Cardiac muscle cell (in vitro differentiated cells and primary cell): ENCODE measurements at regions not wholly inside any gene's neighbourhood (a gene's known extent, or its start where the extent isn't known, plus 50 kb on each side); places are given as distances from the start of the nearest gene placed in this dataset.

Source experiments
- DNase-seq, 2 donors: peaks; one replicate each; pipeline versions ENCODE4 v3.0.0 to v3.0.0-alpha.2; 2010 to 2017; ENCODE audit warnings: low read depth in 1 of 2, low spot score in 1 of 2
- H3K27ac ChIP-seq: fragments of 200-600 bp; sonication (generic); 2 replicates; pipeline ENCODE4 v1.5.1; 2016
- H3K27me3 ChIP-seq: fragments of 200-600 bp; sonication (generic); 2 replicates; pipeline ENCODE4 v1.6.0; 2016; ENCODE audit warnings: control low read depth
- H3K36me3 ChIP-seq: fragments of 200-600 bp; sonication (generic); 2 replicates; pipeline ENCODE4 v1.5.1; 2016; ENCODE audit warnings: control low read depth
- H3K4me1 ChIP-seq: fragments of 200-600 bp; sonication (generic); 2 replicates; pipeline ENCODE4 v1.8.1; 2017; ENCODE audit warnings: low read depth, mild to moderate bottlenecking, mixed run types
- H3K4me3 ChIP-seq: fragments of 200-600 bp; sonication (generic); 2 replicates; pipeline ENCODE4 v1.5.1; 2016; ENCODE audit warnings: mild to moderate bottlenecking
- H3K9me3 ChIP-seq: fragments of 200-600 bp; sonication (generic); 2 replicates; pipeline ENCODE4 v1.5.1; 2017; ENCODE audit warnings: low read depth, mild to moderate bottlenecking, control low read depth
- TF ChIP-seq, protein P1 (sequence below): IDR thresholded peaks from 2 replicates; pipeline ENCODE4 v1.5.1; 2012; ENCODE audit warnings: low read depth, mild to moderate bottlenecking, low read length

DNA sequence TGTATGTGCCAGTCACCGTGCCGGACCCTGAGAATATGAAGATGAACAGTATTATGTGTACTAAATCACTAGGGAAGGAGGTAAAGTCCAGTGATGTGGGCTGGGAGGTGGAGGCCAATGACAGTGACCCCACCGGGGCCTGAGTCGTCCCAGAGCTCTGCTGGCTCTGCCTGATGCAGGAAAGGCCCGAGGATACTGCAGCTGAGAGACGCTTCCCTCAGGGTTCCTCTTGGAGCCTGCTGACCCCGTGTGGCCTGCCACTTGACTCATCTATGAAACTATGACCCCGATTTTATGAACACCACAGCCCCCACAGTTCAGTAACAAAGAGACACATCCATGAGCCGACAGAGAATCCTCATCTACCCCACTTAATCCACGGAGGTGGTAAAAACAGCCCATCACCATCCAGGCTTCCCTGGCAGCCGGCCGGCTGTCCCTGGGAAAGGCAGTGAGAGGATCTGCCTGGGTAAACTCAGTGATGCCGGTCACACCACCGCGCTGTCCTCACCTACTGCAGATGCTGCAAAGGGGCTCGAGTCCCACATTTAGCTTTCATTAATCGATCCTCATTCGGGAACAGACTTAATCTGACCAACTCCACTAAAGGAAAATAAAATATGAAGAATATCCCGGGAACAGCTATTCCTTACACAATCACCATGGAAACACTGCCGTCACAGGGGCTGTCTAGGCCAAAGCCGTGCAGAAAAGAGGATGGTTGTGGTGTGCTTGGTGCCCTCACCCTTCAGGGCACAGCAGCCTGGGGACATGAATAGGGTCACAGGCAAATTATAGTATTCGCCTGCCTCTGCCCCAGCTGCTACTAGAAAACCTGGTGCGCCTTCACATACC lies 82.9 kb downstream of the ARRDC4 start:
- Histone ChIP-seq H3K4me3 (no peak overlapping the region), H3K4me1 (no peaks in the 10 kb centered on the region), H3K9me3 (no peaks in the 10 kb centered on the region), H3K36me3 (no peaks in the 10 kb centered on the region), H3K27ac (no peak overlapping the region), H3K27me3 (no peaks in the 10 kb centered on the region)
- TF ChIP-seq, protein P1, sequence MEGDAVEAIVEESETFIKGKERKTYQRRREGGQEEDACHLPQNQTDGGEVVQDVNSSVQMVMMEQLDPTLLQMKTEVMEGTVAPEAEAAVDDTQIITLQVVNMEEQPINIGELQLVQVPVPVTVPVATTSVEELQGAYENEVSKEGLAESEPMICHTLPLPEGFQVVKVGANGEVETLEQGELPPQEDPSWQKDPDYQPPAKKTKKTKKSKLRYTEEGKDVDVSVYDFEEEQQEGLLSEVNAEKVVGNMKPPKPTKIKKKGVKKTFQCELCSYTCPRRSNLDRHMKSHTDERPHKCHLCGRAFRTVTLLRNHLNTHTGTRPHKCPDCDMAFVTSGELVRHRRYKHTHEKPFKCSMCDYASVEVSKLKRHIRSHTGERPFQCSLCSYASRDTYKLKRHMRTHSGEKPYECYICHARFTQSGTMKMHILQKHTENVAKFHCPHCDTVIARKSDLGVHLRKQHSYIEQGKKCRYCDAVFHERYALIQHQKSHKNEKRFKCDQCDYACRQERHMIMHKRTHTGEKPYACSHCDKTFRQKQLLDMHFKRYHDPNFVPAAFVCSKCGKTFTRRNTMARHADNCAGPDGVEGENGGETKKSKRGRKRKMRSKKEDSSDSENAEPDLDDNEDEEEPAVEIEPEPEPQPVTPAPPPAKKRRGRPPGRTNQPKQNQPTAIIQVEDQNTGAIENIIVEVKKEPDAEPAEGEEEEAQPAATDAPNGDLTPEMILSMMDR = no peak
- DNase-seq = no peak

GRCh38 chr15:98051734-98052133 lies 91.2 kb downstream of the ARRDC4 start:
- Histone ChIP-seq H3K4me3 (no peak overlapping the region), H3K9me3 (no peaks in the 10 kb centered on the region), H3K36me3 (no peaks in the 10 kb centered on the region), H3K27me3 (no peaks in the 10 kb centered on the region), H3K4me1 (no peaks in the 10 kb centered on the region), H3K27ac (no peak overlapping the region)
- TF ChIP-seq, protein P1 = no peak
- no peak for DNase-seq

GRCh38 chr15:98057453-98057852 lies 97.0 kb downstream of the ARRDC4 start:
- Histone ChIP-seq H3K9me3 (no peaks in the 10 kb centered on the region), H3K27me3 (no peaks in the 10 kb centered on the region), H3K4me3 (no peak overlapping the region), H3K36me3 (no peaks in the 10 kb centered on the region), H3K27ac (no peak overlapping the region), H3K4me1 (no peaks in the 10 kb centered on the region)
- DNase-seq = no peak
- TF ChIP-seq, protein P1 = no peak

DNA sequence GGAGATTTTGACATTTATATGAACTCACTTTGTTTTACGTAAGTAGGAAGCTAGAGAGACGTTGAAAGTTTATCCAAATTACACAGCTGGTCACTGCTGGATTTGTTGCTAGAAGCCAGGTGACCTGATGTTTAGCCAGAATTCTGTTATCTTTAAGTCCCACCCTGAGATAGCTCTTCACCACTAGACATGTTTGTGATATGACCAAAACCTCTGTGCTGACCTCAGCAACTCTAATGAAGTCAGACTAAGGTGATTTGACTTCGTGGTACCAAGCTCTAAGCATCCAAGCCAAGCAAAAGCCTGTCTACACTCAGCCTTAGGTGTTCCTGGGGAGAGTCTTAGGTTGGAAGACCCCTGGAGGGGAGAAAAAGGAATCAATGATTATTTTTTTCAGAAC lies 102.4 kb downstream of the ARRDC4 start:
- Histone ChIP-seq H3K27ac (no peak overlapping the region), H3K36me3 (no peaks in the 10 kb centered on the region), H3K4me1 (no peaks in the 10 kb centered on the region), H3K27me3 (no peaks in the 10 kb centered on the region), H3K9me3 (no peaks in the 10 kb centered on the region), H3K4me3 (no peak overlapping the region)
- DNase-seq = no peak
- TF ChIP-seq, protein P1 = no peak

- Histone ChIP-seq H3K4me3 (no peak overlapping the region), H3K4me1 (no peaks in the 10 kb centered on the region), H3K27ac (no peak overlapping the region), H3K9me3 (no peaks in the 10 kb centered on the region), H3K36me3 (no peaks in the 10 kb centered on the region), H3K27me3 (no peaks in the 10 kb centered on the region)
- DNase-seq = no peak
- TF ChIP-seq, protein P1 = no peak
Observed at GRCh38 chr15:98063315-98063714, 102.8 kb downstream of the ARRDC4 start.
